GM19035 (cell line): ENCODE measurements at regions not wholly inside any gene's neighbourhood (a gene's known extent, or its start where the extent isn't known, plus 50 kb on each side); places are given as distances from the start of the nearest gene placed in this dataset.

ENCODE experiments used
- ATAC-seq: cut with Tn5 transposase; IDR thresholded peaks from one replicate; pipeline ENCODE4 v1.9.1; 2021; ENCODE audit not compliant: unreplicated experiment

GRCh38 chr13:33372251-33372919, 86.8 kb upstream of the STARD13 start:
- ATAC-seq: no peak

DNA sequence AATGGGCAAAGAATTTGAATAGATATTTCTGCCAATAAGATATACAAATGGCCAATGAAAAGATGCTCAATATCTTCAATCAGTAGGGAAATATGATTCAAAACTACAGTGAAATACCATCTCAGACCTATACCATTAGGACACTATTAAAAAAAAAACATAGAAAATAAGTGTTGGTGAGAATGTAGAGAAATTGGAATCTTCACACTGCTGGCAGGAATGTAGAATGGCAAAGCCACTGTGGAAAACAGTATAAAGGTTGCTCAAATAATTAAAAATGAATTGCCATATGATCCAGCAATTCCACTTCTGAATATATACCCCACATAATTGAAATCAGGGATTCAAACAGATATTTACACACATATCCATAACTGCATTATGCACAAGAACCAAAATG, 88.1 kb upstream of the STARD13 start:
- ATAC-seq: no peak

DNA sequence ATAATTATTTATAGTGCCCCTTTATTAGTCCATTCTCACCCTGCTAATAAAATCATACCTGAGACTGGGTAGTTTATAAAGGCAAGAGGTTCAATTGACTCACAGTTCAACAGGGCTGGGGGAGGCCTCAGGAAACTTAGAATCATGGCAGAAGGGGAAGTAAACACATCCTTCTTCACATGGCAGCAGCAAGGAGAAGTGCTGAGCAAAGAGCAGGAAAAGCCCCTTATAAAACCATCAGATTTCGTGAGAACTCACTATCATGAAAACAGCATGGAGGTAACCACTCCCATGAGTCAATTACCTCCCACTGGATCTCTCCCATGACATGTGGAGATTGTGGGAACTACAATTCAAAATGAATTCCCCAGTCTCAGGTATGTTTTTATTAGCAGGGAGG, 89.9 kb upstream of the STARD13 start:
- ATAC-seq: no peak

DNA sequence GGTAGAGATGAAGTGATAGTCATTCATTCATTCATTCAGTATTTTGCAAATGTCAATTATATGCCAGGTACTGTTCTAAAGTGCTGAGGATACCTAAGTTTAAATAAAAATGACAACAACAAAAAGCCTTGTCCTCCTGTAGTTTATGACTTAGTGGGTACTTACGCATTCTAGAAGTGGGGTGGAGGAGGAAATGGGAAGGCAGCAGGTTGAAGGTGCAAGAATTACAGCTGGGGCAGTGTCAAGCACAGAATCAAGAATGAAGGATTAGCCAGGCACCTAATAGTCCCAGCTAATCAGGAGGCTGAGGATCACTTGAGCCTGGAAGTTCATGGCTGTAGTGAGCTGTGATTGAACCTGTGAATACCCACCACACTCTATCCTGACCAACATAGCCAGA, 90.7 kb upstream of the STARD13 start:
- no peak for ATAC-seq

GRCh38 chr13:33377411-33377810, 91.9 kb upstream of the STARD13 start:
- no peak for ATAC-seq

DNA sequence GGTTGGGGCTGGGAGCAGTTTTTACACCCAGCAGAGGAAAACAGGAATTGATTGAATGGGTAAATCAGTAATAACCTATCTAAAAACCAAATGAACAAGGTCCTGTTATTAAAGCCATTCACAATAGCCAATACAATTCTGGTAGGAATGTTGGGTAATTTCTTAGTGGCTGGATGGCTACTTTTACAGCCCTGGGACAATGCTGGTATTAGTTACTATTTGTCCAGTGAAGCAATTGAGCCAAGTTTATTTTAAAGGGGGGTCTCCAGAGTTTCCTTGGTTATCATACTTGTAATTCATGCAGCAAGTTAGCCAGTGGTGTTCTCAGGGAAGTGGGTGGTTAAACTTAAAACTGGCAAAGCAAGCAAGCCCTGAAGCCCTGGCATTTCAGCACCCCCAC, 92.3 kb upstream of the STARD13 start:
- ATAC-seq: no peak

GRCh38 chr13:33379608-33380007, 94.1 kb upstream of the STARD13 start:
- no peak for ATAC-seq

- ATAC-seq: no peak
These were observed 95.0 kb upstream of the STARD13 start for GRCh38 chr13:33380487-33381079.

- ATAC-seq: no peak
These were observed 95.6 kb upstream of the STARD13 start for GRCh38 chr13:33381180-33381579.

GRCh38 chr13:33381906-33382305, 96.4 kb upstream of the STARD13 start:
- no peak for ATAC-seq

DNA sequence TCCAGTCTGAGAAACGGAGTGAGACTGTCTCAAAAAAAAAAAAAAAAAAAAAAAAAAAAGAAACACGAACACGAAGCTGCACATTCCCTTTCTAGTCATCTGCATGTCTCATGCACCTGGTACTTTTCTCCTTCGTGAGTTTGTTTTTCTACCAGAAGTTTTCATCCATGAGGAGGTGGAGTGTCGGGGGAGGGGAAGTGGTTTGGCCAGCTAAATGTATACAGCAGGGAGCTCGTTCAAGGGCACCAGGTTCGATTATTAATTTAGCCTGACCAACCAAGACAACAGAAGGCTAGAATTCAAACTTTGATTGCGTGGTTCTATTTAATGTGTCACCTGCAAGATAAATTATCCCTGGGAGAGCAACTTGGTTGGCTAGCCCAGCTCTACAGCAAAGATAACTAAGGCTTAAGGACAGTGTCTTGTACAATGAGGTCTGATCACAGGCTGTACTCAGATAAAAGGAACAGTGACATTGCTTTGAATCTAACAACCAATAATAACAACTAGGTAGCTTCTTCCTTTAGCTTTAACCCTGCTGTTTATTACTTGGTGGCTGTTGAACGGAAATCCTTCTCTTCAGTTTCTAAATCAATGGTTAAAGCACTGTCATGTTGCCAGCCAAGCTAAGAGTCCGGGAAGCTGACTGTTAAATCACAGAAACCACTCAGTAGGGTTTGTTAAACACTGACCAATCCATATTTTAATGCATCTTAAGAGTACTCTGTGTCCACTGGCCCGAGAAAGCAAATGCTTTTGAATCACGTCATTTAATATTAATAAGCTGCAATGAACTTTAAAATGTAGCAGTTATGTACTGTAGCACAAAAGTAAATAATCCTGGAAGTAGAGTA, 98.4 kb upstream of the STARD13 start:
- no peak for ATAC-seq

GRCh38 chr13:33388286-33388998, 102.9 kb upstream of the STARD13 start:
- no peak for ATAC-seq

- no peak for ATAC-seq
These were observed 107.3 kb upstream of the STARD13 start for GRCh38 chr13:33392794-33393405.

DNA sequence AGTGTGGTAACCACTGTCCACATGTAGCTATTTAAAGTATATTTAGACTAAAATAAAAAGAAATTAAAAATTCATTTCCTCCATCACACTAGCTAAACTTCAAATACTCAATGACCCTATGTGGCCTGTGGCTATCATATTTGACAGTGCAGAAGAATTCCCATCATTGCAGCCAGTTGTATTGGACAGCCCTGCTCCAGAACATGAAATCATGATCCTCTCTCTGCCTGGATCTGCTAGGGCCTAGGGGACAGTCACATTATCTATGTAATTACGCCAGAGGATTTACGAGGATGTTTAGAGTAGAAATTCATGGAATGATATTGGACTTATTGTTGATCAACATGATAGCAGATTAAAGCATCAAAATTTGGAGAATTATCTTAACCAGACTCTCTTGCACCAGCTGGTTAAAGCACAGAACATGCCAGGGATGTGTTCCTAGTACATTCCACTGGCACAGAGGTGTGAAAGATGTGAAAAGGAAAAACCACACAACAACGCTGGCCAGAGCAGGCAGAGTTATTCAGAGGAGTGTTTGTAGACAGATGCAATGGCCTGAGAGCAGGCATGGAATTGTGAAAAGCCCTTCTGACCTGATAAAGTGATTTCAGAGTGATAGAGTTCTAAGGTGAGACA, 108.9 kb upstream of the STARD13 start:
- no peak for ATAC-seq

DNA sequence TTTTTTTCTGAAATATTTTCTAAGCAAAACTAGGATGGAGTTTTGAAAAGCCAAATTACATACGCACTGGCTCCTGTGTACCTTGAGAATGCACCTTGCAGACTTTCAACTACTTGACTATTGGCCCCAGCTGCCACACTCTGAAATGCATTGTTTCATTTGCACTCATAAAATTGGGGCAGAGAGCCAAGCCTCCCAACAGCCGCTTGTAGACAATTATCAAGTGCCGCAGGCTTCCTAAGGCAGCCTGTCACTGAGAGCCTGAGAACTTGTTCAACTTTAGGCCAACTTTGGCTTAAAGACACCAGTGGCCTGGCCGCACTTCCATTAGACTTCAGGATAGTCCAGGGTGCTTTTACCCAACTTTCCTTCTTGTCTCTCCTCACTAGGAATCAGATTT, 115.7 kb upstream of the STARD13 start:
- ATAC-seq: no peak

- no peak for ATAC-seq
These were observed 117.4 kb upstream of the STARD13 start for GRCh38 chr13:33402975-33403374.

- ATAC-seq: no peak
These were observed 118.3 kb upstream of the STARD13 start for GRCh38 chr13:33403807-33404362.

- no peak for ATAC-seq
These were observed 119.8 kb upstream of the STARD13 start for GRCh38 chr13:33405371-33405770.

DNA sequence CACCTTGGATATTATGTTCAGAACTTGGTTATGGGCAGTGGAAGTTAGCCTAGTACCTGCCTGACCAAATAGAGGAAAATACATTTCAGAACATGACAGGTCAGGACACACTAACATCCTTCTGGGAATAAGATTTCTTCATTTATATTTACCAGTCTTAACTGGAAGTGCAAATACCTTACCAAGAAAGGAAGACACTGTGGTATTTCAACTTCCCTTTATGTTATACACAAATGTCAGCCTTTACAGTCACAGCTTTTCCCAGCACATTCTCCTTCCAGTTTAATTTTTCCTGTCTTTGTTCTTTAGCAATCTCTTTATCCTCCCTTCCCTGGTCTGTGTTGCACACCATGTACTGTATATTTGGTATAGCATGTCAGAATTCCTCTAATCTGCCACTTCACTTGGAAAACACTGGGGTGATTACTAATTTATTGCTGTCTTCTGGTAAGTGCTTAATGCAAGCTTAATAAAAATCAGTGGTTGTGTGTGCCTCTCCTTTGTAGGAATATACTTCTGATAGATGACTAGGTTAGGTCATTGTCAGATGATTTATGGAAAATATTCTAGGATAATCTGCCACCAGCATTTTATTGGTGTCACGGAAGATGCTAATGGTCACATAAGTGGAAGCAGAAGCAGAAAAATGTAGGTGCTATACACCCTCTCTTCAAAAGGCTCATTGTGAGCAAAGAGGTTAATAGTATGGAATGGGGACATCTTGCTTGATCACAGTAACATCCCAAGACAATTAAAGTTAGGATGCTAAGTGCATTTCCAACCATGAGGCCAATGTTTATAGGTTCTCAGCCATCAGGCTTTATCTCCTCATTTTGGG, 124.3 kb upstream of the STARD13 start:
- ATAC-seq: no peak
